ENCODE measurements at regions not wholly inside any gene's neighbourhood (a gene's known extent, or its start where the extent isn't known, plus 50 kb on each side); places are given as distances from the start of the nearest gene placed in this dataset.

GRCh38 chr15:46930426-46930825 is 786.9 kb upstream of the SEMA6D start:
- no peak for TF ChIP-seq ZBTB7A (IDR thresholded peaks at IDR 0.05; ENCODE audit: low read depth)
- TF ChIP-seq NFIC (IDR thresholded peaks at IDR 0.05): no peak
- no peak for TF ChIP-seq CEBPB (IDR thresholded peaks at IDR 0.05)
- TF ChIP-seq RAD21 (IDR thresholded peaks at IDR 0.05; ENCODE audit: low read depth): no peak
- no peak for TF ChIP-seq MAX (IDR thresholded peaks at IDR 0.05)
- no peak for TF ChIP-seq FOXM1 (IDR thresholded peaks at IDR 0.05; ENCODE audit: borderline replicate concordance, low read depth)
- no peak for TF ChIP-seq CREB1 (IDR thresholded peaks at IDR 0.05; ENCODE audit: low read depth)
- no peak for TF ChIP-seq TEAD4 (IDR thresholded peaks at IDR 0.05)
- no peak for TF ChIP-seq TAF1 (IDR thresholded peaks at IDR 0.05; ENCODE audit: low read depth)
- TF ChIP-seq, protein P1, sequence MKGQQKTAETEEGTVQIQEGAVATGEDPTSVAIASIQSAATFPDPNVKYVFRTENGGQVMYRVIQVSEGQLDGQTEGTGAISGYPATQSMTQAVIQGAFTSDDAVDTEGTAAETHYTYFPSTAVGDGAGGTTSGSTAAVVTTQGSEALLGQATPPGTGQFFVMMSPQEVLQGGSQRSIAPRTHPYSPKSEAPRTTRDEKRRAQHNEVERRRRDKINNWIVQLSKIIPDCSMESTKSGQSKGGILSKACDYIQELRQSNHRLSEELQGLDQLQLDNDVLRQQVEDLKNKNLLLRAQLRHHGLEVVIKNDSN (IDR thresholded peaks at IDR 0.05): no peak

DNA sequence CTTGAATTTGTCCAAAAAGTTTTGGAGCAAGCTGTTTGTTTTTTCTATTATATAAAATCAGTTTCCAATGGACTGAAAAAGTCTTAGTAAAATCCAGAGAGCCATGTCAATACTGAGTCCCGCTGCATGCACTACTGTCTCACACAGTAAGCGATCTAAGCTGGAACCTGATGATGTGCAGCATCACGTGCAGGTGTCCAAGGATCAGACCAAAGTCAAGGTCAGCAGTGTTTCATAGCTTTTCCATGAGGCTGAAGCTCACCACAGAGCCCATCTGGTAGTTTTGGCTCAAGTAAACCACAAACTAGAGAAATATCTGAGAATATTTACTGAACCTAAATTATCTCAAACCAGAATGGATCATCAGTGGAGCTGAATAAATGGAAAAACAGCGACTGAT is 784.0 kb upstream of the SEMA6D start:
- TF ChIP-seq, protein P1 (IDR thresholded peaks at IDR 0.05): no peak
- TF ChIP-seq CREB1 (IDR thresholded peaks at IDR 0.05; ENCODE audit: low read depth) (no peak), NFIC (IDR thresholded peaks at IDR 0.05) (no peak), CEBPB (IDR thresholded peaks at IDR 0.05) (no peak), YY1 (IDR thresholded peaks at IDR 0.05; ENCODE audit: low read depth) (no peak), TCF12 (IDR thresholded peaks at IDR 0.05; ENCODE audit: low read depth) (no peak)

- no peak for TF ChIP-seq TEAD4 (IDR thresholded peaks at IDR 0.05)
- no peak for TF ChIP-seq YY1 (IDR thresholded peaks at IDR 0.05; ENCODE audit: low read depth)
- no peak for TF ChIP-seq TCF12 (IDR thresholded peaks at IDR 0.05; ENCODE audit: low read depth)
- TF ChIP-seq FOXM1 (IDR thresholded peaks at IDR 0.05; ENCODE audit: borderline replicate concordance, low read depth): no peak
- TF ChIP-seq NFIC (IDR thresholded peaks at IDR 0.05): no peak
- no peak for TF ChIP-seq TAF1 (IDR thresholded peaks at IDR 0.05; ENCODE audit: low read depth)
- TF ChIP-seq, protein P2, sequence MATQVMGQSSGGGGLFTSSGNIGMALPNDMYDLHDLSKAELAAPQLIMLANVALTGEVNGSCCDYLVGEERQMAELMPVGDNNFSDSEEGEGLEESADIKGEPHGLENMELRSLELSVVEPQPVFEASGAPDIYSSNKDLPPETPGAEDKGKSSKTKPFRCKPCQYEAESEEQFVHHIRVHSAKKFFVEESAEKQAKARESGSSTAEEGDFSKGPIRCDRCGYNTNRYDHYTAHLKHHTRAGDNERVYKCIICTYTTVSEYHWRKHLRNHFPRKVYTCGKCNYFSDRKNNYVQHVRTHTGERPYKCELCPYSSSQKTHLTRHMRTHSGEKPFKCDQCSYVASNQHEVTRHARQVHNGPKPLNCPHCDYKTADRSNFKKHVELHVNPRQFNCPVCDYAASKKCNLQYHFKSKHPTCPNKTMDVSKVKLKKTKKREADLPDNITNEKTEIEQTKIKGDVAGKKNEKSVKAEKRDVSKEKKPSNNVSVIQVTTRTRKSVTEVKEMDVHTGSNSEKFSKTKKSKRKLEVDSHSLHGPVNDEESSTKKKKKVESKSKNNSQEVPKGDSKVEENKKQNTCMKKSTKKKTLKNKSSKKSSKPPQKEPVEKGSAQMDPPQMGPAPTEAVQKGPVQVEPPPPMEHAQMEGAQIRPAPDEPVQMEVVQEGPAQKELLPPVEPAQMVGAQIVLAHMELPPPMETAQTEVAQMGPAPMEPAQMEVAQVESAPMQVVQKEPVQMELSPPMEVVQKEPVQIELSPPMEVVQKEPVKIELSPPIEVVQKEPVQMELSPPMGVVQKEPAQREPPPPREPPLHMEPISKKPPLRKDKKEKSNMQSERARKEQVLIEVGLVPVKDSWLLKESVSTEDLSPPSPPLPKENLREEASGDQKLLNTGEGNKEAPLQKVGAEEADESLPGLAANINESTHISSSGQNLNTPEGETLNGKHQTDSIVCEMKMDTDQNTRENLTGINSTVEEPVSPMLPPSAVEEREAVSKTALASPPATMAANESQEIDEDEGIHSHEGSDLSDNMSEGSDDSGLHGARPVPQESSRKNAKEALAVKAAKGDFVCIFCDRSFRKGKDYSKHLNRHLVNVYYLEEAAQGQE (IDR thresholded peaks at IDR 0.05; ENCODE audit: low read depth): no peak
- no peak for TF ChIP-seq EP300 (IDR thresholded peaks at IDR 0.05; ENCODE audit: borderline replicate concordance)
- no peak for TF ChIP-seq MAX (IDR thresholded peaks at IDR 0.05)
- TF ChIP-seq CEBPB (IDR thresholded peaks at IDR 0.05): no peak
- TF ChIP-seq CREB1 (IDR thresholded peaks at IDR 0.05; ENCODE audit: low read depth): no peak
- TF ChIP-seq EGR1 (IDR thresholded peaks at IDR 0.05): no peak
- TF ChIP-seq ZBTB7A (IDR thresholded peaks at IDR 0.05; ENCODE audit: low read depth): no peak
- TF ChIP-seq RAD21 (IDR thresholded peaks at IDR 0.05; ENCODE audit: low read depth): no peak
- TF ChIP-seq, protein P1 (IDR thresholded peaks at IDR 0.05): no peak
Observed at GRCh38 chr15:46934851-46935250, 782.5 kb upstream of the SEMA6D start.

- TF ChIP-seq YY1 (IDR thresholded peaks at IDR 0.05; ENCODE audit: low read depth) (no peak), TAF1 (IDR thresholded peaks at IDR 0.05; ENCODE audit: low read depth) (no peak), NFIC (IDR thresholded peaks at IDR 0.05) (no peak), EP300 (IDR thresholded peaks at IDR 0.05; ENCODE audit: borderline replicate concordance) (no peak), MAX (IDR thresholded peaks at IDR 0.05) (no peak), CREB1 (IDR thresholded peaks at IDR 0.05; ENCODE audit: low read depth) (no peak), EGR1 (IDR thresholded peaks at IDR 0.05) (no peak), ZBTB7A (IDR thresholded peaks at IDR 0.05; ENCODE audit: low read depth) (no peak), CEBPB (IDR thresholded peaks at IDR 0.05) (no peak), RAD21 (IDR thresholded peaks at IDR 0.05; ENCODE audit: low read depth) (no peak), TCF12 (IDR thresholded peaks at IDR 0.05; ENCODE audit: low read depth) (no peak)
- TF ChIP-seq, protein P2 (IDR thresholded peaks at IDR 0.05; ENCODE audit: low read depth): no peak
- TF ChIP-seq, protein P1 (IDR thresholded peaks at IDR 0.05): no peak
Observed at GRCh38 chr15:46938169-46938568, 779.1 kb upstream of the SEMA6D start.

DNA sequence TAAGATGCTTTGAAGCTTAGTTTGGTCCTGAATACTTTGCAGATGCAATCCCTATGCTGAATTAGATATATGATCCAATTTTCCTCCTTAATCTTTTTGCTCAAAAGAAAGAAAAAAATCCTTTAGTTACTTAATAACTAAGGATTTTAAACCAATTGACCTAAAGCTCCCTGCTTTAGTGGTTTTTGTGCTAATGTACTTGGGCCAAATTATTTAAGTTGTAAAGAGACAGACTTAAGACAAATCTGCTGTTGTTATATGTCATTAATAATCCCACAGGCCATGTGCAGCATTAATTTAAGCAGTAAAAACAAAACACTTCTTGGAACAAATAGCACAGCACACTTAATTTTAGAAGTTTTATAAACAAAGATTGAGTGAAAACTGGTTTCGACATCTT is 776.1 kb upstream of the SEMA6D start:
- TF ChIP-seq, protein P2 (IDR thresholded peaks at IDR 0.05; ENCODE audit: low read depth): no peak
- TF ChIP-seq FOXM1 (IDR thresholded peaks at IDR 0.05; ENCODE audit: borderline replicate concordance, low read depth): no peak
- no peak for TF ChIP-seq EGR1 (IDR thresholded peaks at IDR 0.05)
- TF ChIP-seq, protein P1 (IDR thresholded peaks at IDR 0.05): no peak
- no peak for TF ChIP-seq MAX (IDR thresholded peaks at IDR 0.05)
